ENCODE measurements at regions not wholly inside any gene's neighbourhood (a gene's known extent, or its start where the extent isn't known, plus 50 kb on each side); places are given as distances from the start of the nearest gene placed in this dataset.

DNA sequence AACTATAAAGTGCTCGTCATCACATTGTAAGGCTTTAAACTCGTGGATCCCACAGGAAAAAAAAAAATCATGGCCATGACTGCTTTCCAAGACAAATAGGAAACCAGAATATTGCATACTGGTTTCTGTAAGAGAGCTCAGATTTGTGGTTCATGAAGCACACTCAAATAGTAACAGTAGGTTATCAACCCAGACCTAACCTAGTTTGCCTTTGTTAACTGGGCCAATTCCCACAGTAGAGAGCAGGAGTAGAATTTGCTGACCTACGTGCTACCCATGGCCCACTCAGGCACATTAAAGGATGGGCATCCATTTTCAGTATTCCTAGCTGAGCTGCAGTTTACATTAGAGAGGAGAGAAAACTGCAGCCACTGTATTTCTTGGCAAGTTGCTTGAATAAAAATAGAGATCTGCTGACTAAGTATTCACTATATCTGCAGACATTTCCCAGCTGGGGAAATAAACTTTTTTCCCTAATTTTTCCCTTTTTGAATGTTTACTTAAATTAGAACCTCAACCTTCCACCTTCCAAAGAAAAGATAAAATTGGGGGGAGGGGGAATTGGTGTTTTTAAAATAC, 218.5 kb downstream of the SPANXN3 start:
- no peak overlapping the region for H3K27ac Mint-ChIP-seq (ENCODE audit: unreplicated experiment)
- no peak overlapping the region for H3K4me2 ChIP-seq (ENCODE audit: low read length)
- H2AFZ ChIP-seq (ENCODE audit: low read depth, low read length) = no peak overlapping the region
- no peak overlapping the region for H3K27ac ChIP-seq (ENCODE audit: low read depth, low read length)
- H3K27me3 Mint-ChIP-seq (ENCODE audit: low read depth, unreplicated experiment) = no peaks in the 10 kb centered on the region
- H3K79me2 ChIP-seq (ENCODE audit: insufficient read depth, low read length) = no peaks in the 10 kb centered on the region
- no peaks in the 10 kb centered on the region for H3K9me3 ChIP-seq (ENCODE audit: insufficient read depth, low read depth, low read length)
- H3K9ac ChIP-seq (ENCODE audit: low read length) = no peak overlapping the region
- H3K4me1 Mint-ChIP-seq (ENCODE audit: low read depth, unreplicated experiment) = peaks cover 2% of the 10 kb centered on the region
- FAIRE-seq (no peak), DNase-seq (ENCODE audit: low read depth) (no peak)
- no peaks in the 10 kb centered on the region for H3K4me1 ChIP-seq (ENCODE audit: insufficient read depth, low read length)
- H3K27me3 ChIP-seq (ENCODE audit: insufficient read depth, low read length) = no peaks in the 10 kb centered on the region
- H3K36me3 Mint-ChIP-seq (ENCODE audit: low read depth, unreplicated experiment) = no peaks in the 10 kb centered on the region
- H3K36me3 ChIP-seq (ENCODE audit: insufficient read depth, low read length) = no peaks in the 10 kb centered on the region
- H4K20me1 ChIP-seq (ENCODE audit: insufficient read depth, low read length) = no peaks in the 10 kb centered on the region
- H3K4me3 Mint-ChIP-seq (ENCODE audit: unreplicated experiment) = no peak overlapping the region
- no peak overlapping the region for H3K4me3 ChIP-seq (ENCODE audit: insufficient read depth, low read depth, low read length)
- TF ChIP-seq, protein P1, sequence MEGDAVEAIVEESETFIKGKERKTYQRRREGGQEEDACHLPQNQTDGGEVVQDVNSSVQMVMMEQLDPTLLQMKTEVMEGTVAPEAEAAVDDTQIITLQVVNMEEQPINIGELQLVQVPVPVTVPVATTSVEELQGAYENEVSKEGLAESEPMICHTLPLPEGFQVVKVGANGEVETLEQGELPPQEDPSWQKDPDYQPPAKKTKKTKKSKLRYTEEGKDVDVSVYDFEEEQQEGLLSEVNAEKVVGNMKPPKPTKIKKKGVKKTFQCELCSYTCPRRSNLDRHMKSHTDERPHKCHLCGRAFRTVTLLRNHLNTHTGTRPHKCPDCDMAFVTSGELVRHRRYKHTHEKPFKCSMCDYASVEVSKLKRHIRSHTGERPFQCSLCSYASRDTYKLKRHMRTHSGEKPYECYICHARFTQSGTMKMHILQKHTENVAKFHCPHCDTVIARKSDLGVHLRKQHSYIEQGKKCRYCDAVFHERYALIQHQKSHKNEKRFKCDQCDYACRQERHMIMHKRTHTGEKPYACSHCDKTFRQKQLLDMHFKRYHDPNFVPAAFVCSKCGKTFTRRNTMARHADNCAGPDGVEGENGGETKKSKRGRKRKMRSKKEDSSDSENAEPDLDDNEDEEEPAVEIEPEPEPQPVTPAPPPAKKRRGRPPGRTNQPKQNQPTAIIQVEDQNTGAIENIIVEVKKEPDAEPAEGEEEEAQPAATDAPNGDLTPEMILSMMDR (IDR thresholded peaks at IDR 0.05; ENCODE audit: insufficient read depth, low read depth, low read length) = no peak
- TF ChIP-seq EZH2 (IDR thresholded peaks at IDR 0.05; ENCODE audit: insufficient read depth, low read length) = no peak
- peaks cover 3% of the 10 kb centered on the region for H3K9me3 Mint-ChIP-seq (ENCODE audit: unreplicated experiment)

DNA sequence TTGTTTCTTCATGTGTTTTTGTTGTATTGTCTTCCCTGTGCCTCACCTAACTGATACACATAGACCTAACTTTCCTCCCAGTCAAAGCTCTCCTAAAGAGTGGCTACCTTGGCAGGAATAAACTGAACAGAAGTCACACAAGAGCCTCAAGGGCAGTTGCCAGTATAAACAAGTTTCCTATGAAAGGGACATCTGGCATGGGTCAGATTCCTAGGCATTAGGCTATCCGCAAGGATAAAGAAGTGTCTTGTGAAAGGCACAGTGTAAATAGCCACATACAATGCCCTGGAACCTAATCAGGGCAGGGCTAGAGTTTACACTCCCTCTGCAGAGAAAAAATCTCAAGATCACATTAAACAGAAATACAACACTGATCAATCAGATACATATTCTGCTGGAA, 220.8 kb downstream of the SPANXN3 start:
- Histone ChIP-seq H3K4me3 (ENCODE audit: insufficient read depth, low read depth, low read length) (no peak overlapping the region), H3K4me2 (ENCODE audit: low read length) (no peak overlapping the region), H3K9ac (ENCODE audit: low read length) (no peak overlapping the region), H3K27ac (ENCODE audit: low read depth, low read length) (no peak overlapping the region), H4K20me1 (ENCODE audit: insufficient read depth, low read length) (no peaks in the 10 kb centered on the region), H3K4me1 (ENCODE audit: insufficient read depth, low read length) (no peaks in the 10 kb centered on the region), H3K27me3 (ENCODE audit: insufficient read depth, low read length) (no peaks in the 10 kb centered on the region), H3K9me3 (ENCODE audit: insufficient read depth, low read depth, low read length) (no peaks in the 10 kb centered on the region), H3K79me2 (ENCODE audit: insufficient read depth, low read length) (no peaks in the 10 kb centered on the region), H3K36me3 (ENCODE audit: insufficient read depth, low read length) (no peaks in the 10 kb centered on the region), H2AFZ (ENCODE audit: low read depth, low read length) (no peak overlapping the region)
- Mint-ChIP-seq H3K4me3 (ENCODE audit: unreplicated experiment) (no peak overlapping the region), H3K36me3 (ENCODE audit: low read depth, unreplicated experiment) (no peaks in the 10 kb centered on the region), H3K4me1 (ENCODE audit: low read depth, unreplicated experiment) (no peaks in the 10 kb centered on the region), H3K9me3 (ENCODE audit: unreplicated experiment) (peaks cover 3% of the 10 kb centered on the region), H3K27ac (ENCODE audit: unreplicated experiment) (peak overlapping the region; percentile 6), H3K27me3 (ENCODE audit: low read depth, unreplicated experiment) (no peaks in the 10 kb centered on the region)
- DNase-seq (ENCODE audit: low read depth) (no peak), FAIRE-seq (peak; percentile 80)
- TF ChIP-seq, protein P1 (IDR thresholded peaks at IDR 0.05; ENCODE audit: insufficient read depth, low read depth, low read length) = no peak
- no peak for TF ChIP-seq EZH2 (IDR thresholded peaks at IDR 0.05; ENCODE audit: insufficient read depth, low read length)

DNA sequence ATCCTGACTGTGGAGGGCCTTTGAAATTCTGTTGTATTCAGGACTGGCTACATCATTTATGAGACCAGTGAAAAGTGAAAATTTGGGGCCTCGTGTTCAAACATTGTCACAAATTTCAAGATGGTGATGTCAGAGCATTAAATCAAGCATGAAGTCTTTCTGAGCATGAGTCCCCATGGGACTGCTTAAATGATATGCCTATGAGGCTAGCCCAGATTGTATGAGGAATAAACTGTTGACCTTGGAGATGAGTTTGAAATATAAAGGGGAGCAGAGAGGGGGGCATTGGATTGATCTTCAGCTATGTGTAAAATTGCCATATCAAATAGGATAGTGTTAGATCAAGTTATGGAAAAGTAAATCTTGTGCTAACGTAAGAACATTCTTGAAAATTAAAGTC, 230.0 kb downstream of the SPANXN3 start:
- no peaks in the 10 kb centered on the region for H3K36me3 Mint-ChIP-seq (ENCODE audit: low read depth, unreplicated experiment)
- Histone ChIP-seq H3K4me3 (ENCODE audit: insufficient read depth, low read depth, low read length) (no peak overlapping the region), H3K27me3 (ENCODE audit: insufficient read depth, low read length) (no peaks in the 10 kb centered on the region), H4K20me1 (ENCODE audit: insufficient read depth, low read length) (no peaks in the 10 kb centered on the region), H3K9me3 (ENCODE audit: insufficient read depth, low read depth, low read length) (no peaks in the 10 kb centered on the region), H2AFZ (ENCODE audit: low read depth, low read length) (no peak overlapping the region), H3K36me3 (ENCODE audit: insufficient read depth, low read length) (no peaks in the 10 kb centered on the region), H3K79me2 (ENCODE audit: insufficient read depth, low read length) (no peaks in the 10 kb centered on the region), H3K27ac (ENCODE audit: low read depth, low read length) (no peak overlapping the region), H3K9ac (ENCODE audit: low read length) (no peak overlapping the region), H3K4me2 (ENCODE audit: low read length) (no peak overlapping the region), H3K4me1 (ENCODE audit: insufficient read depth, low read length) (no peaks in the 10 kb centered on the region)
- no peaks in the 10 kb centered on the region for H3K9me3 Mint-ChIP-seq (ENCODE audit: unreplicated experiment)
- DNase-seq (ENCODE audit: low read depth) (no peak), FAIRE-seq (peak; percentile 50)
- no peak overlapping the region for H3K4me3 Mint-ChIP-seq (ENCODE audit: unreplicated experiment)
- no peaks in the 10 kb centered on the region for H3K4me1 Mint-ChIP-seq (ENCODE audit: low read depth, unreplicated experiment)
- no peaks in the 10 kb centered on the region for H3K27me3 Mint-ChIP-seq (ENCODE audit: low read depth, unreplicated experiment)
- H3K27ac Mint-ChIP-seq (ENCODE audit: unreplicated experiment) = no peak overlapping the region
- TF ChIP-seq EZH2 (IDR thresholded peaks at IDR 0.05; ENCODE audit: insufficient read depth, low read length) = no peak
- TF ChIP-seq, protein P1 (IDR thresholded peaks at IDR 0.05; ENCODE audit: insufficient read depth, low read depth, low read length) = no peak
